GM23338 (cell line): ENCODE measurements at regions not wholly inside any gene's neighbourhood (a gene's known extent, or its start where the extent isn't known, plus 50 kb on each side); places are given as distances from the start of the nearest gene placed in this dataset.

Source experiments
- ATAC-seq: fragments of 200-7000 bp; cut with Tn5 transposase; 3 replicates; pipeline ENCODE4 v1.9.1; 2020
- DNase-seq: peaks from one replicate; pipeline ENCODE4 v3.0.0-alpha.2; 2015; ENCODE audit warnings: low spot score
- H2AFZ ChIP-seq: fragments of 200-600 bp; sonication (generic); 2 replicates; pipeline ENCODE4 v1.8.0; 2016; ENCODE audit warnings: antibody characterized with exemption, mild to moderate bottlenecking, moderate library complexity
- H3F3A ChIP-seq: fragments of 200-600 bp; sonication (generic); replicated peaks from 2 replicates; pipeline ENCODE4 v1.8.0; 2017; ENCODE audit warnings: antibody characterized with exemption, mixed run types, low read depth
- H3K27ac ChIP-seq: fragments of 200-600 bp; sonication (generic); 2 replicates; pipeline ENCODE4 v1.6.1; 2016; ENCODE audit warnings: low read depth
- H3K27me3 ChIP-seq: fragments of 200-600 bp; sonication (generic); 2 replicates; pipeline ENCODE4 v1.8.0; 2016; ENCODE audit warnings: mild to moderate bottlenecking, mixed run types, moderate library complexity; ENCODE audit not compliant: insufficient read depth
- H3K36me3 ChIP-seq: fragments of 200-600 bp; sonication (generic); 2 replicates; pipeline ENCODE4 v1.8.0; 2016; ENCODE audit warnings: mild to moderate bottlenecking; ENCODE audit not compliant: insufficient read depth
- H3K4me1 ChIP-seq: fragments of 200-600 bp; sonication (generic); 2 replicates; pipeline ENCODE4 v1.8.0; 2016; ENCODE audit warnings: mild to moderate bottlenecking, moderate library complexity; ENCODE audit not compliant: insufficient read depth
- H3K4me2 ChIP-seq: fragments of 200-600 bp; sonication (generic); 2 replicates; pipeline ENCODE4 v1.7.1; 2017; ENCODE audit warnings: mixed run types
- H3K4me3 ChIP-seq: fragments of 200-600 bp; sonication (generic); 2 replicates; pipeline ENCODE4 v1.6.1; 2016; ENCODE audit warnings: mixed run types
- H3K79me2 ChIP-seq: fragments of 200-600 bp; sonication (generic); replicated peaks from 2 replicates; pipeline ENCODE4 v1.8.0; 2017; ENCODE audit warnings: mild to moderate bottlenecking; ENCODE audit not compliant: insufficient read depth
- H3K9me2 ChIP-seq: fragments of 200-600 bp; sonication (generic); 2 replicates; pipeline ENCODE4 v1.8.0; 2017; ENCODE audit not compliant: insufficient read depth
- H4K20me1 ChIP-seq: fragments of 200-600 bp; sonication (generic); replicated peaks from 2 replicates; pipeline ENCODE4 v1.8.0; 2017; ENCODE audit warnings: mild to moderate bottlenecking; ENCODE audit not compliant: insufficient read depth
- H3K27ac Mint-ChIP-seq: 2 replicates; pipeline ENCODE4 v1.8.0; 2020; ENCODE audit warnings: inconsistent platforms, mild to moderate bottlenecking, moderate library complexity, mixed read lengths
- H3K27me3 Mint-ChIP-seq: 3 replicates; pipeline ENCODE4 v1.8.0; 2022; ENCODE audit warnings: low read depth, mild to moderate bottlenecking, moderate library complexity, mixed read lengths, inconsistent platforms; ENCODE audit not compliant: insufficient read depth, poor library complexity
- H3K36me3 Mint-ChIP-seq: 3 replicates; pipeline ENCODE4 v1.8.0; 2021; ENCODE audit warnings: low read depth, mild to moderate bottlenecking, inconsistent platforms, moderate library complexity, mixed read lengths
- H3K4me1 Mint-ChIP-seq: 3 replicates; pipeline ENCODE4 v1.8.0; 2020; ENCODE audit warnings: mild to moderate bottlenecking, inconsistent platforms, mixed read lengths
- H3K4me3 Mint-ChIP-seq: 3 replicates; pipeline ENCODE4 v1.8.0; 2021; ENCODE audit warnings: moderate library complexity, mild to moderate bottlenecking, inconsistent platforms, mixed read lengths
- H3K9me3 Mint-ChIP-seq: 3 replicates; pipeline ENCODE4 v1.8.0; 2020; ENCODE audit warnings: moderate library complexity, mild to moderate bottlenecking, inconsistent platforms, mixed read lengths
- CREB1 ChIP-seq: fragments of 250-450 bp; sonication (Bioruptor Pico); IDR thresholded peaks from 2 replicates; pipeline ENCODE4 v1.5.0; 2020; ENCODE audit warnings: low read depth, mild to moderate bottlenecking, moderate library complexity
- EZH2 ChIP-seq: fragments of 200-600 bp; sonication (generic); IDR thresholded peaks from one replicate; pipeline ENCODE4 v1.8.0; 2017; ENCODE audit warnings: antibody characterized with exemption, mild to moderate bottlenecking, low read depth; ENCODE audit not compliant: unreplicated experiment
- NANOG ChIP-seq: IDR thresholded peaks from 2 replicates; pipeline ENCODE4 v1.6.1; 2016; ENCODE audit warnings: antibody characterized with exemption, borderline replicate concordance
- POLR2AphosphoS5 ChIP-seq: IDR thresholded peaks from 2 replicates; pipeline ENCODE4 v1.6.1; 2016; ENCODE audit warnings: antibody characterized with exemption, low read depth
- TF ChIP-seq, protein P1 (sequence below): fragments of 250-450 bp; sonication (Bioruptor Pico); IDR thresholded peaks from 2 replicates; pipeline ENCODE4 v1.5.0; 2020; ENCODE audit warnings: mild to moderate bottlenecking, moderate library complexity
- TF ChIP-seq, protein P2 (sequence below): IDR thresholded peaks from 2 replicates; pipeline ENCODE4 v1.6.1; 2016; ENCODE audit warnings: antibody characterized with exemption
- TF ChIP-seq, protein P3 (sequence below): IDR thresholded peaks from one replicate; pipeline ENCODE4 v1.6.1; 2018; ENCODE audit warnings: antibody characterized with exemption; ENCODE audit not compliant: unreplicated experiment

DNA sequence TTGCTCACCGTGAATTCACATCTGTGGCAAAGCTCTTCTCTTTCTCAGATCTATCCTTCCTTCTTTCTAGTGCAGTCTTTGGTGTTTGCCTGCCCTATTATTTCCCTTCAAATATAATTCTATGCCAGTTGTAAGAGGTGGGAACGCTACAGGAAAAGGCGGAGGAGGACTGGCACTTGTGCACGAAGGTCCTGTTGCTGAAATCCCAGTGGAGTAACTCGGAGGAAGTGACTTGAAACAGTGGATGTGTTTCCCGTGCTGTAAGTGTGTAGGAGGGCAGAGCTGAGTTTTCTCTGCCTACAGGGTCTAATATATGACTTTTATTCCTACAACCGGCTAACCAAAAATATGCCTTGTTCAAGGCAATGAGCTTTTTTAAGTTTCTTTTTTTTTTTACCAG is 754.8 kb downstream of the QKI start (continued):
- TF ChIP-seq, protein P1, sequence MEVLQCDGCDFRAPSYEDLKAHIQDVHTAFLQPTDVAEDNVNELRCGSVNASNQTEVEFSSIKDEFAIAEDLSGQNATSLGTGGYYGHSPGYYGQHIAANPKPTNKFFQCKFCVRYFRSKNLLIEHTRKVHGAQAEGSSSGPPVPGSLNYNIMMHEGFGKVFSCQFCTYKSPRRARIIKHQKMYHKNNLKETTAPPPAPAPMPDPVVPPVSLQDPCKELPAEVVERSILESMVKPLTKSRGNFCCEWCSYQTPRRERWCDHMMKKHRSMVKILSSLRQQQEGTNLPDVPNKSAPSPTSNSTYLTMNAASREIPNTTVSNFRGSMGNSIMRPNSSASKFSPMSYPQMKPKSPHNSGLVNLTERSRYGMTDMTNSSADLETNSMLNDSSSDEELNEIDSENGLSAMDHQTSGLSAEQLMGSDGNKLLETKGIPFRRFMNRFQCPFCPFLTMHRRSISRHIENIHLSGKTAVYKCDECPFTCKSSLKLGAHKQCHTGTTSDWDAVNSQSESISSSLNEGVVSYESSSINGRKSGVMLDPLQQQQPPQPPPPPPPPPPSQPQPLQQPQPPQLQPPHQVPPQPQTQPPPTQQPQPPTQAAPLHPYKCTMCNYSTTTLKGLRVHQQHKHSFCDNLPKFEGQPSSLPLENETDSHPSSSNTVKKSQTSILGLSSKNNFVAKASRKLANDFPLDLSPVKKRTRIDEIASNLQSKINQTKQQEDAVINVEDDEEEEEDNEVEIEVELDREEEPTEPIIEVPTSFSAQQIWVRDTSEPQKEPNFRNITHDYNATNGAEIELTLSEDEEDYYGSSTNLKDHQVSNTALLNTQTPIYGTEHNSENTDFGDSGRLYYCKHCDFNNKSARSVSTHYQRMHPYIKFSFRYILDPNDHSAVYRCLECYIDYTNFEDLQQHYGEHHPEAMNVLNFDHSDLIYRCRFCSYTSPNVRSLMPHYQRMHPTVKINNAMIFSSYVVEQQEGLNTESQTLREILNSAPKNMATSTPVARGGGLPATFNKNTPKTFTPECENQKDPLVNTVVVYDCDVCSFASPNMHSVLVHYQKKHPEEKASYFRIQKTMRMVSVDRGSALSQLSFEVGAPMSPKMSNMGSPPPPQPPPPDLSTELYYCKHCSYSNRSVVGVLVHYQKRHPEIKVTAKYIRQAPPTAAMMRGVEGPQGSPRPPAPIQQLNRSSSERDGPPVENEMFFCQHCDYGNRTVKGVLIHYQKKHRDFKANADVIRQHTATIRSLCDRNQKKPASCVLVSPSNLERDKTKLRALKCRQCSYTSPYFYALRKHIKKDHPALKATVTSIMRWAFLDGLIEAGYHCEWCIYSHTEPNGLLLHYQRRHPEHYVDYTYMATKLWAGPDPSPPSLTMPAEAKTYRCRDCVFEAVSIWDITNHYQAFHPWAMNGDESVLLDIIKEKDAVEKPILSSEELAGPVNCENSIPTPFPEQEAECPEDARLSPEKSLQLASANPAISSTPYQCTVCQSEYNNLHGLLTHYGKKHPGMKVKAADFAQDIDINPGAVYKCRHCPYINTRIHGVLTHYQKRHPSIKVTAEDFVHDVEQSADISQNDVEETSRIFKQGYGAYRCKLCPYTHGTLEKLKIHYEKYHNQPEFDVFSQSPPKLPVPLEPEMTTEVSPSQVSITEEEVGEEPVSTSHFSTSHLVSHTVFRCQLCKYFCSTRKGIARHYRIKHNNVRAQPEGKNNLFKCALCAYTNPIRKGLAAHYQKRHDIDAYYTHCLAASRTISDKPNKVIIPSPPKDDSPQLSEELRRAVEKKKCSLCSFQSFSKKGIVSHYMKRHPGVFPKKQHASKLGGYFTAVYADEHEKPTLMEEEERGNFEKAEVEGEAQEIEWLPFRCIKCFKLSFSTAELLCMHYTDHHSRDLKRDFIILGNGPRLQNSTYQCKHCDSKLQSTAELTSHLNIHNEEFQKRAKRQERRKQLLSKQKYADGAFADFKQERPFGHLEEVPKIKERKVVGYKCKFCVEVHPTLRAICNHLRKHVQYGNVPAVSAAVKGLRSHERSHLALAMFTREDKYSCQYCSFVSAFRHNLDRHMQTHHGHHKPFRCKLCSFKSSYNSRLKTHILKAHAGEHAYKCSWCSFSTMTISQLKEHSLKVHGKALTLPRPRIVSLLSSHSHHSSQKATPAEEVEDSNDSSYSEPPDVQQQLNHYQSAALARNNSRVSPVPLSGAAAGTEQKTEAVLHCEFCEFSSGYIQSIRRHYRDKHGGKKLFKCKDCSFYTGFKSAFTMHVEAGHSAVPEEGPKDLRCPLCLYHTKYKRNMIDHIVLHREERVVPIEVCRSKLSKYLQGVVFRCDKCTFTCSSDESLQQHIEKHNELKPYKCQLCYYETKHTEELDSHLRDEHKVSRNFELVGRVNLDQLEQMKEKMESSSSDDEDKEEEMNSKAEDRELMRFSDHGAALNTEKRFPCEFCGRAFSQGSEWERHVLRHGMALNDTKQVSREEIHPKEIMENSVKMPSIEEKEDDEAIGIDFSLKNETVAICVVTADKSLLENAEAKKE (CRISPR knock-in tag), result no peak
- TF ChIP-seq CREB1 (no peak), EZH2 (no peak), NANOG (no peak)
- TF ChIP-seq, protein P2, sequence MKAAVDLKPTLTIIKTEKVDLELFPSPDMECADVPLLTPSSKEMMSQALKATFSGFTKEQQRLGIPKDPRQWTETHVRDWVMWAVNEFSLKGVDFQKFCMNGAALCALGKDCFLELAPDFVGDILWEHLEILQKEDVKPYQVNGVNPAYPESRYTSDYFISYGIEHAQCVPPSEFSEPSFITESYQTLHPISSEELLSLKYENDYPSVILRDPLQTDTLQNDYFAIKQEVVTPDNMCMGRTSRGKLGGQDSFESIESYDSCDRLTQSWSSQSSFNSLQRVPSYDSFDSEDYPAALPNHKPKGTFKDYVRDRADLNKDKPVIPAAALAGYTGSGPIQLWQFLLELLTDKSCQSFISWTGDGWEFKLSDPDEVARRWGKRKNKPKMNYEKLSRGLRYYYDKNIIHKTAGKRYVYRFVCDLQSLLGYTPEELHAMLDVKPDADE, result no peak

DNA sequence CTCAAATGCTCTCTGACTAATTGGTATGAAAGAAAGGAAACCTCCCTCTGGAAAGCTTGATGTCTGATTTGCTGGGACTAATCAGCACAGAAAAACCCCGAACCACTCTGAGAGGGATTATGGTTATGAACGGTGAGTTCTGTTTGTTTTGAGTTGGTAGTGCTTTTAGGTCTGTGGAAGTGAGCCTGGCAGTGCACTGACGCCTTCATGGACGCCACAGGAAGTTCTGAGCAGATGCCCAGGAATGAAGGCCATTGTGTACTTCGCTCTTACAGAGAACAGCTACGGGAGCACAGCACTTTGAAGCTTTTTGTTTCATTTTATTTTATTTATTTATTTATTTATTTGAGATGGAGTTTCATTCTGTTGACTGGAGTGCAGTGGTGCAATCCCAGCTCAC is 754.1 kb downstream of the QKI start:
- no peaks in the 10 kb centered on the region for H3F3A ChIP-seq
- H3K4me3 Mint-ChIP-seq, result no peak overlapping the region
- H3K9me3 Mint-ChIP-seq, result peaks cover 8% of the 10 kb centered on the region; the same call in 2 of the 3 replicates
- no peaks in the 10 kb centered on the region for H4K20me1 ChIP-seq
- no peaks in the 10 kb centered on the region for H3K27me3 ChIP-seq
- H3K36me3 Mint-ChIP-seq, result peaks cover 8% of the 10 kb centered on the region; the same call in 2 of the 3 replicates
- H3K9me2 ChIP-seq, result peaks cover 17% of the 10 kb centered on the region; the same call in 1 of the 2 replicates
- no peak overlapping the region for H3K4me3 ChIP-seq
- no peak overlapping the region for H3K27ac Mint-ChIP-seq
- H3K27me3 Mint-ChIP-seq, result peaks cover 8% of the 10 kb centered on the region
- ATAC-seq (no peak), DNase-seq (no peak)
- peaks cover 23% of the 10 kb centered on the region for H3K4me1 Mint-ChIP-seq
- H3K27ac ChIP-seq, result no peak overlapping the region
- peaks cover 8% of the 10 kb centered on the region; the same call in 1 of the 2 replicates for H3K4me1 ChIP-seq
- H3K4me2 ChIP-seq, result no peak overlapping the region
- no peaks in the 10 kb centered on the region for H3K36me3 ChIP-seq
- no peaks in the 10 kb centered on the region for H3K79me2 ChIP-seq
- H2AFZ ChIP-seq, result no peak overlapping the region
- no peak for TF ChIP-seq POLR2AphosphoS5
- TF ChIP-seq, protein P2, result no peak
- TF ChIP-seq, protein P3, sequence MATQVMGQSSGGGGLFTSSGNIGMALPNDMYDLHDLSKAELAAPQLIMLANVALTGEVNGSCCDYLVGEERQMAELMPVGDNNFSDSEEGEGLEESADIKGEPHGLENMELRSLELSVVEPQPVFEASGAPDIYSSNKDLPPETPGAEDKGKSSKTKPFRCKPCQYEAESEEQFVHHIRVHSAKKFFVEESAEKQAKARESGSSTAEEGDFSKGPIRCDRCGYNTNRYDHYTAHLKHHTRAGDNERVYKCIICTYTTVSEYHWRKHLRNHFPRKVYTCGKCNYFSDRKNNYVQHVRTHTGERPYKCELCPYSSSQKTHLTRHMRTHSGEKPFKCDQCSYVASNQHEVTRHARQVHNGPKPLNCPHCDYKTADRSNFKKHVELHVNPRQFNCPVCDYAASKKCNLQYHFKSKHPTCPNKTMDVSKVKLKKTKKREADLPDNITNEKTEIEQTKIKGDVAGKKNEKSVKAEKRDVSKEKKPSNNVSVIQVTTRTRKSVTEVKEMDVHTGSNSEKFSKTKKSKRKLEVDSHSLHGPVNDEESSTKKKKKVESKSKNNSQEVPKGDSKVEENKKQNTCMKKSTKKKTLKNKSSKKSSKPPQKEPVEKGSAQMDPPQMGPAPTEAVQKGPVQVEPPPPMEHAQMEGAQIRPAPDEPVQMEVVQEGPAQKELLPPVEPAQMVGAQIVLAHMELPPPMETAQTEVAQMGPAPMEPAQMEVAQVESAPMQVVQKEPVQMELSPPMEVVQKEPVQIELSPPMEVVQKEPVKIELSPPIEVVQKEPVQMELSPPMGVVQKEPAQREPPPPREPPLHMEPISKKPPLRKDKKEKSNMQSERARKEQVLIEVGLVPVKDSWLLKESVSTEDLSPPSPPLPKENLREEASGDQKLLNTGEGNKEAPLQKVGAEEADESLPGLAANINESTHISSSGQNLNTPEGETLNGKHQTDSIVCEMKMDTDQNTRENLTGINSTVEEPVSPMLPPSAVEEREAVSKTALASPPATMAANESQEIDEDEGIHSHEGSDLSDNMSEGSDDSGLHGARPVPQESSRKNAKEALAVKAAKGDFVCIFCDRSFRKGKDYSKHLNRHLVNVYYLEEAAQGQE, result no peak
